BE2C (cell line): ENCODE measurements at regions not wholly inside any gene's neighbourhood (a gene's known extent, or its start where the extent isn't known, plus 50 kb on each side); places are given as distances from the start of the nearest gene placed in this dataset.

Experiments used
- DNase-seq: peaks from one replicate; pipeline ENCODE4 v3.0.0-alpha.2; 2020
- H3K27me3 ChIP-seq: fragments of 250-450 bp; sonication (Bioruptor Pico); 2 replicates; pipeline ENCODE4 v1.5.1; 2020; ENCODE audit warnings: mild to moderate bottlenecking
- H3K36me3 ChIP-seq: fragments of 250-450 bp; sonication (Bioruptor Pico); 2 replicates; pipeline ENCODE4 v1.5.1; 2020; ENCODE audit warnings: mild to moderate bottlenecking
- H3K4me1 ChIP-seq: fragments of 250-450 bp; sonication (Bioruptor Pico); 2 replicates; pipeline ENCODE4 v1.5.1; 2020
- H3K4me3 ChIP-seq: 2 replicates; pipeline ENCODE4 v1.5.1; 2011; ENCODE audit warnings: low read depth, low read length
- H3K9me3 ChIP-seq: fragments of 250-450 bp; sonication (Bioruptor Pico); 2 replicates; pipeline ENCODE4 v1.5.1; 2020
- TF ChIP-seq, protein P1 (sequence below): IDR thresholded peaks from 2 replicates; pipeline ENCODE4 v1.5.1; 2012; ENCODE audit warnings: mild to moderate bottlenecking, low read depth, low read length

DNA sequence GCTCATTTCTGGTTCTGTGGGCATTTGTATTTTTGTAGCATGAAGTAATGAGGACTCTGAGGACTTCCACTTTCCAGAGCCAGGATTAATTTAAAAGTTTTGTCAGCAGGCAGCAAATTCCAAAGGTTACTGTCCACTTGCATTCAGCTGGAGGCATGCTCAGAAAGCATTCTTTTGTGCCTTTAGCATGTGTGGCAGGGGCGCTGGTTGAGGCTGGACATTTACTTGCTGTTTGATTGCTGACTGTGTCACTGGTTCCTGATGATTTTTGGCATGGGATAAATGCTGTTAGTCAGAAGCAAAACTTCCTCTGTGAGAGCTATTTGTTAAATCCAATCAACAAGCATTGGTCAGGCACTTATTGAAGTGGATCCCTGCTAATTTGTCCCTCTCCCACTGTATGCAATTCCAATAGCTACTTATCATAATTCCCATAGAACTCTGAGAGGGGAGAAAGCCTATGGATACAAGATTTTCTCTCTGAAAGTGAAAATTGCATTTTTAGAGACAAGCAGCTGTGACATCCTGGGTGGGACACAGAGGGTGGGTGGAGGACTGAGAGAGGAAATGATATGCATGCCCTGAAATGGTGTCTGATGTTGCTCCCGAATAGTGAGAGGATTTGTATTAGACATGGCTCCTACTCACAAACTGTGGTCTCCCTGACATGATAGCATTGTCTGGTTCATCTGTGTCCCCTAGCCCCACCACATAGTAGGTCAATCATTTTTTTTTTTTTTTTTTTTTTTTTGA is 161.2 kb upstream of the WDR11 start:
- TF ChIP-seq, protein P1, sequence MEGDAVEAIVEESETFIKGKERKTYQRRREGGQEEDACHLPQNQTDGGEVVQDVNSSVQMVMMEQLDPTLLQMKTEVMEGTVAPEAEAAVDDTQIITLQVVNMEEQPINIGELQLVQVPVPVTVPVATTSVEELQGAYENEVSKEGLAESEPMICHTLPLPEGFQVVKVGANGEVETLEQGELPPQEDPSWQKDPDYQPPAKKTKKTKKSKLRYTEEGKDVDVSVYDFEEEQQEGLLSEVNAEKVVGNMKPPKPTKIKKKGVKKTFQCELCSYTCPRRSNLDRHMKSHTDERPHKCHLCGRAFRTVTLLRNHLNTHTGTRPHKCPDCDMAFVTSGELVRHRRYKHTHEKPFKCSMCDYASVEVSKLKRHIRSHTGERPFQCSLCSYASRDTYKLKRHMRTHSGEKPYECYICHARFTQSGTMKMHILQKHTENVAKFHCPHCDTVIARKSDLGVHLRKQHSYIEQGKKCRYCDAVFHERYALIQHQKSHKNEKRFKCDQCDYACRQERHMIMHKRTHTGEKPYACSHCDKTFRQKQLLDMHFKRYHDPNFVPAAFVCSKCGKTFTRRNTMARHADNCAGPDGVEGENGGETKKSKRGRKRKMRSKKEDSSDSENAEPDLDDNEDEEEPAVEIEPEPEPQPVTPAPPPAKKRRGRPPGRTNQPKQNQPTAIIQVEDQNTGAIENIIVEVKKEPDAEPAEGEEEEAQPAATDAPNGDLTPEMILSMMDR: no peak
- Histone ChIP-seq H3K4me3 (no peak overlapping the region), H3K4me1 (no peaks in the 10 kb centered on the region), H3K9me3 (no peaks in the 10 kb centered on the region), H3K36me3 (no peaks in the 10 kb centered on the region), H3K27me3 (no peaks in the 10 kb centered on the region)
- no peak for DNase-seq

DNA sequence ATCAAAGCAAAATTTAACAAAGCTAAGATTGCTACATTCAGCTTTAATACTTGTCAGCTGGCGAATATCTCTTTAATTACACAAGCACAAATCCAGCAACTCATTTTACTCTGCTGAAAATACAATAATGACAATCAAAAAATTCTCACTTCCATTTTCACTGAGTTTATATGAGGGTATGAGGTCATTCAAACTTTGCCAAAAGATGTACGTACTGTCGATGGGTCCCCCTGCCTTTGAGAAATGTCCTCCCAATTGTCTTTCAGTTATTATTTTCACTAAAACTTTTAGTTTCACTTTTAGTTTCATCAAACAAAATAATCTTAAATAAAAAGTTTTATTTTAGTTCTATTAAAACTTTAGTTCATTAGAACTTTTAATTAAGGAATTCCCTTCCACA is 159.5 kb upstream of the WDR11 start:
- TF ChIP-seq, protein P1: no peak
- Histone ChIP-seq H3K9me3 (no peaks in the 10 kb centered on the region), H3K27me3 (no peaks in the 10 kb centered on the region), H3K4me3 (no peak overlapping the region), H3K36me3 (no peaks in the 10 kb centered on the region), H3K4me1 (no peaks in the 10 kb centered on the region)
- no peak for DNase-seq

DNA sequence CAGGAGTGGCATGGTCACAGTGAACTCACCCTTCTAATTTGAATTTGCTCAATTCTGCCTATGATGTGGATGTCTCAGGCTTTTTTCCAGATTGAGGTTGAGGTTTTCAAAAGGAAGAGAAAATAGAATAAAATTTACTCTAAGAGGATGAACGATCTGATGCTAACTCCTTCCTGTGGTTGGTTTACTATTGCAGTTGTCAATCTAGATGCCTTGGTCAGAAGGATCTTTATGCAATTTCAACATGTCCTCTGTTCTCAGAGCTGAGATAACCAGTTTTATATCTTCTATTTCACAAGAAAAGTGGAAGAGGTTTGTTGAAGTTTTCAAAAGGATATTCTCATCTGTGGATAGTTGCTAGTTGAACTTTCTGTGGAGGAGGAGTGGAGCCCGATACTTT is 150.7 kb upstream of the WDR11 start:
- no peak for DNase-seq
- Histone ChIP-seq H3K4me3 (no peak overlapping the region), H3K9me3 (no peaks in the 10 kb centered on the region), H3K4me1 (no peaks in the 10 kb centered on the region), H3K36me3 (no peaks in the 10 kb centered on the region), H3K27me3 (no peaks in the 10 kb centered on the region)
- TF ChIP-seq, protein P1: no peak

DNA sequence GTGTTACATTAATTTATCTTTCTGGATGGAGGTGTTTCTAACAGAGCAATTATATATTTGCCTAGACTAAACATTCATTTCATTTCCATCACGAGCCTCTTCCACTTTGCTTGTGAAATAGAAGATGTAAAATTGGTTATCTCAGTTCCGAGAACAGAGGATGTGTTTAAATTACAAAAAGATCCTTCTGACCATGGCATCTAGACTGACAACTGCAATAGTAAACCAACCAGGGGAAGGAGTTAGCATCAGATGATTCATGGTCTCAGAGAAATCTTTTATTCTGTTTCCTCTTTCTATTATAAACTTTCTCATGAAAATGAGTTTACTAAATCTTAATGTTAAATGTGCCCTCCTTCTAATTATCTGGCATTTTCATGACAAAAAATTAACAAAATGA is 149.8 kb upstream of the WDR11 start:
- TF ChIP-seq, protein P1: no peak
- Histone ChIP-seq H3K4me1 (no peaks in the 10 kb centered on the region), H3K27me3 (no peaks in the 10 kb centered on the region), H3K9me3 (no peaks in the 10 kb centered on the region), H3K4me3 (no peak overlapping the region), H3K36me3 (no peaks in the 10 kb centered on the region)
- no peak for DNase-seq

DNA sequence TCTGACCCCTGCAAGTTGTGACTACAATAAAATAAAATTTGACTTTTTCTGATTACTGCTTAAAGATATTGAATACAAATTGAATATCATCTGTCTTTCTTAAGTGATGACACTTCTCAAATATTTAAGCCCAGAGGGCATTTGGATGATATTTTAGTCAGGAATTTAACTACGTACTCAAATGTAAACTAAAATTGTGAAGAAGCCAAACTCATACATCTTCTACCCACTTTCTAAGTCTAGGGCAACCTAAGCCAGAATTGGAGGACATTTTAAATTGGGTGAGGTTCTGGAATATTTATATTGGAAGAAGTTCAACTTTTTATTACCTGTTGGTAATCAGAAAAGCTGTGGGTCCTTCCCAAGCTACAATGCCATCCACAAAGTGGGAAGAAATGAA is 149.1 kb upstream of the WDR11 start:
- no peak for DNase-seq
- H3K36me3 ChIP-seq: no peaks in the 10 kb centered on the region
- no peak overlapping the region for H3K4me3 ChIP-seq
- no peaks in the 10 kb centered on the region for H3K4me1 ChIP-seq
- H3K9me3 ChIP-seq: no peaks in the 10 kb centered on the region
- no peaks in the 10 kb centered on the region for H3K27me3 ChIP-seq
- TF ChIP-seq, protein P1: no peak

DNA sequence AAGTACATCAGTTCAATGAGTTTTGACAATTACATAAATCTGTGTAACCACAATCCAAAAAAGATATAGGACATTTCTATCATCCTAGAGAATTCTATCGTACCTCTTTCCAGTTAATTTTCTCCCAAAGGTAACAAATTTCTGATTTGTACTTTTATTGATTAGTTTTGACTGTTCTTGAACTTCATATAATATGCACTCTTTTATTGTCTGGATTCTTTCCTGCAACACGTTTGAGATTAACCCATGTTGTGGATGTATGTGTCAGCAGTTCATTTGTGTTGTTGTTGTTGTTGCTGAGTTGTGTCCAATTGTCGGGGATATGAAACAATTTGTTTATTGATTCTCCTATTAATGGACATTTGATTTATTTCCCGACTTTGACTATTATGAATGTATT is 145.9 kb upstream of the WDR11 start:
- Histone ChIP-seq H3K9me3 (no peaks in the 10 kb centered on the region), H3K27me3 (no peaks in the 10 kb centered on the region), H3K4me1 (no peaks in the 10 kb centered on the region), H3K36me3 (no peaks in the 10 kb centered on the region), H3K4me3 (no peak overlapping the region)
- no peak for DNase-seq
- TF ChIP-seq, protein P1: no peak
